ENCODE measurements at regions not wholly inside any gene's neighbourhood (a gene's known extent, or its start where the extent isn't known, plus 50 kb on each side); places are given as distances from the start of the nearest gene placed in this dataset.
"Not testable (repeated sequence)": the region's sequence is repeated elsewhere in the genome, so short reads cannot be mapped to it uniquely, and the experiment has no call there.

GRCh38 chr15:67945951-67946700, 106.3 kb upstream of the RNU6-1 start:
- no peak for DNase-seq

GRCh38 chr15:67946701-67947100, 106.9 kb upstream of the RNU6-1 start:
- DNase-seq, result no peak

GRCh38 chr15:67947254-67948039, 106.7 kb upstream of the PIAS1 start:
- no peak for DNase-seq

- DNase-seq, result no peak
These were observed 105.9 kb upstream of the PIAS1 start for GRCh38 chr15:67948215-67948614.

- not testable (repeated sequence) for DNase-seq
These were observed 102.9 kb upstream of the PIAS1 start for GRCh38 chr15:67951187-67951586.

GRCh38 chr15:67953299-67953698, 100.8 kb upstream of the PIAS1 start:
- DNase-seq, result no peak

- DNase-seq, result no peak
These were observed 98.9 kb upstream of the PIAS1 start for GRCh38 chr15:67955252-67955651.

GRCh38 chr15:67957435-67958132, 96.5 kb upstream of the PIAS1 start:
- DNase-seq, result no peak

- DNase-seq, result peak in 1 of 2 experiments; percentile 48
These were observed 86.2 kb upstream of the PIAS1 start for GRCh38 chr15:67967871-67968431.

- DNase-seq, result no peak
These were observed 85.6 kb upstream of the PIAS1 start for GRCh38 chr15:67968564-67968963.

- DNase-seq, result no peak
These were observed 85.1 kb upstream of the PIAS1 start for GRCh38 chr15:67968966-67969365.

GRCh38 chr15:67969892-67970291, 84.2 kb upstream of the PIAS1 start:
- DNase-seq, result no peak

GRCh38 chr15:67972377-67972776, 81.7 kb upstream of the PIAS1 start:
- no peak for DNase-seq

- no peak for DNase-seq
These were observed 80.3 kb upstream of the PIAS1 start for GRCh38 chr15:67973846-67974245.

- no peak for DNase-seq
These were observed 77.5 kb upstream of the PIAS1 start for GRCh38 chr15:67976506-67977073.

GRCh38 chr15:67977414-67978089, 76.6 kb upstream of the PIAS1 start:
- DNase-seq, result no peak

- no peak for DNase-seq
These were observed 74.8 kb upstream of the PIAS1 start for GRCh38 chr15:67979281-67979680.

GRCh38 chr15:67980171-67980570, 73.9 kb upstream of the PIAS1 start:
- DNase-seq, result no peak

- no peak for DNase-seq
These were observed 73.1 kb upstream of the PIAS1 start for GRCh38 chr15:67980773-67981685.

GRCh38 chr15:67981848-67982247, 72.3 kb upstream of the PIAS1 start:
- no peak for DNase-seq

GRCh38 chr15:67991706-67992105, 62.4 kb upstream of the PIAS1 start:
- no peak for DNase-seq

Measured in cerebellar nuclear complex (tissue), 1 donor.